ENCODE measurements at regions not wholly inside any gene's neighbourhood (a gene's known extent, or its start where the extent isn't known, plus 50 kb on each side); places are given as distances from the start of the nearest gene placed in this dataset.
"Not testable (repeated sequence)": the region's sequence is repeated elsewhere in the genome, so short reads cannot be mapped to it uniquely, and the experiment has no call there.

DNA sequence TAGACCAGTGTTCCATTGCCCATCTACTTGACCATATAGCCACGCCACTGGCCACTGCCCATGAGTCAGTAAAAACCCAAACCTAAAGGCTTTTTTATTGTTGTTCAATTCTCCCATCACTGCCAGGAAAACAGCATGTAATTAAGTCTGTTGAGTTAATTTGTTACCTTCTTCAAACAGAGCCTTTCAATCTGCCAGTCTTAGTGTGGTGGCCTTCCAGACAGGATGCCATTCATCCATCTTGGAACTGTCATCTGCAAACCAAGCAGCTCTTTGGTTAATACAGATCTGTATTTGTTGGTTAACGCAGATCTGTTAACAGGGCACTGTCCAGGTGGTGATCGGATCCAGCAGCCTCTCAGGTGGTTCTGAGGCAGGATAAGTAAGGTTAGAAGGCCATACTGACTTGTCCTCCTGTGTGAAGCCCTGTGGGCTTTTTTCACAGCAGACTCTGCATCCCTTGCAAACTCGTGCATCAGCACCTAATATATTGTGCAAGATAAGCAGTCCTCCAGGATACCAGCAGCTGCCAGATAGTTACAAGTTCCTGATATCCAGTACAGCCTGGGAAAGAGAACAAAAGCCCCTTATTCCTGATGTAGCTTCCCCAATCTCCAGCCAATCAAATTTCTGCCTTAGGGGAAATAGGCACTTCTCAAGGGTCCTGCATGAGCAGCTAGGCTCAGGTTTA is 59.1 kb upstream of the DHRS4 start:
- H3K36me3 ChIP-seq (ENCODE audit: control insufficient read depth, insufficient read depth, low read length), result no peaks in the 10 kb centered on the region
- TF ChIP-seq, protein P1, sequence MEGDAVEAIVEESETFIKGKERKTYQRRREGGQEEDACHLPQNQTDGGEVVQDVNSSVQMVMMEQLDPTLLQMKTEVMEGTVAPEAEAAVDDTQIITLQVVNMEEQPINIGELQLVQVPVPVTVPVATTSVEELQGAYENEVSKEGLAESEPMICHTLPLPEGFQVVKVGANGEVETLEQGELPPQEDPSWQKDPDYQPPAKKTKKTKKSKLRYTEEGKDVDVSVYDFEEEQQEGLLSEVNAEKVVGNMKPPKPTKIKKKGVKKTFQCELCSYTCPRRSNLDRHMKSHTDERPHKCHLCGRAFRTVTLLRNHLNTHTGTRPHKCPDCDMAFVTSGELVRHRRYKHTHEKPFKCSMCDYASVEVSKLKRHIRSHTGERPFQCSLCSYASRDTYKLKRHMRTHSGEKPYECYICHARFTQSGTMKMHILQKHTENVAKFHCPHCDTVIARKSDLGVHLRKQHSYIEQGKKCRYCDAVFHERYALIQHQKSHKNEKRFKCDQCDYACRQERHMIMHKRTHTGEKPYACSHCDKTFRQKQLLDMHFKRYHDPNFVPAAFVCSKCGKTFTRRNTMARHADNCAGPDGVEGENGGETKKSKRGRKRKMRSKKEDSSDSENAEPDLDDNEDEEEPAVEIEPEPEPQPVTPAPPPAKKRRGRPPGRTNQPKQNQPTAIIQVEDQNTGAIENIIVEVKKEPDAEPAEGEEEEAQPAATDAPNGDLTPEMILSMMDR (IDR thresholded peaks at IDR 0.05; ENCODE audit: insufficient read depth, low read length, poor library complexity, severe bottlenecking), result no peak
- H3K27me3 ChIP-seq (replicated peaks; ENCODE audit: control insufficient read depth, insufficient read depth, low read length), result no peaks in the 10 kb centered on the region
- no peak for DNase-seq (ENCODE audit: extremely low read depth, insufficient read length)
- H3K4me3 ChIP-seq (replicated peaks; ENCODE audit: low read depth, low read length), result no peak overlapping the region

DNA sequence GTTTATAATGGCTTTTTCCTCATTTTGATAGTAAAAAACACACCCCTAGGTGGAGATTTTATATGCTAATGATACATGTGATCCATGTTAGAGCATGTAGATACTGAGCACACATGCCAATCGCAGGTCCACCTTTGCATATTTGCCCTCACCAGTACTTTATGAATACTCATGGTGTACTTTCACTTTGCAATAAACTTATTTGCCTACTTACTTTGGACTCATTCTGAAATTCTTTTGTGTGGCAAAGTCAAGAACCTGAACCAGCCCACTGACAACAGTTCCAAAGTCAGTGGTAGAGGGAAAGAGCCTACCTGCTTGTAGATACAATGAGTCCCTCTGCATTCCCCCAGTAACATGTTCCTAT is 58.5 kb upstream of the DHRS4 start:
- Histone ChIP-seq H3K36me3 (ENCODE audit: control insufficient read depth, insufficient read depth, low read length) (no peaks in the 10 kb centered on the region), H3K4me3 (replicated peaks; ENCODE audit: low read depth, low read length) (no peak overlapping the region), H3K27me3 (replicated peaks; ENCODE audit: control insufficient read depth, insufficient read depth, low read length) (no peaks in the 10 kb centered on the region)
- DNase-seq (ENCODE audit: extremely low read depth, insufficient read length), result no peak
- TF ChIP-seq, protein P1 (IDR thresholded peaks at IDR 0.05; ENCODE audit: insufficient read depth, low read length, poor library complexity, severe bottlenecking), result no peak

- TF ChIP-seq, protein P1 (IDR thresholded peaks at IDR 0.05; ENCODE audit: insufficient read depth, low read length, poor library complexity, severe bottlenecking), result peak; percentile 16
- no peak overlapping the region for H3K4me3 ChIP-seq (replicated peaks; ENCODE audit: low read depth, low read length)
- DNase-seq (ENCODE audit: extremely low read depth, insufficient read length), result no peak
- no peaks in the 10 kb centered on the region for H3K27me3 ChIP-seq (replicated peaks; ENCODE audit: control insufficient read depth, insufficient read depth, low read length)
- H3K36me3 ChIP-seq (ENCODE audit: control insufficient read depth, insufficient read depth, low read length), result no peaks in the 10 kb centered on the region
Observed at GRCh38 chr14:23895480-23895879, 58.1 kb upstream of the DHRS4 start.

DNA sequence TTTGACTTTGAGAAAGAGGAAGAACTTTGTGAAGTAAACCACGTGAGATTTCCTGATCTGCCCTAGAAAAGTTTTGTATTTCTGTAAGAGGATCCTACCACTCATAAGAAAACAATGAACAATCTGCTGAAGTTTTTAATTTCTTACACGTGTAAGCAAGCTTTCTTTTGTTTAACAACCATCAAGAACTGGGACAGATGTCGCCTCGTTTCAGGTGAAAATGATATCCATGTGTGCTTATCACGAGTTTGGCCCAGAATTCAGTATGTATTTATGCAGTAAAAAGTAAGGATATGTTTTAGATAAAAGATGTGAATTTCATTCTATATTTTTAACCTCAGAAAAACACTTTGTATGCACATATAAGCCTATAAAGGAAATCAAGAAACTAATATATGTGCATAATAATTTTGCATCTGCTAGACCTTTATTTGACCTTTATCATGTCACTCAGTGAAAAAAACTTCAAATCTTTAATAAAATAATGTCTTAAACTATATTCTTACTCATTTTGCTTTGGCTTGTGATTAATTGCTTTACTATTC is 56.9 kb upstream of the DHRS4 start:
- H3K4me3 ChIP-seq (replicated peaks; ENCODE audit: low read depth, low read length), result no peak overlapping the region
- DNase-seq (ENCODE audit: extremely low read depth, insufficient read length), result no peak
- H3K27me3 ChIP-seq (replicated peaks; ENCODE audit: control insufficient read depth, insufficient read depth, low read length), result no peaks in the 10 kb centered on the region
- no peaks in the 10 kb centered on the region for H3K36me3 ChIP-seq (ENCODE audit: control insufficient read depth, insufficient read depth, low read length)
- TF ChIP-seq, protein P1 (IDR thresholded peaks at IDR 0.05; ENCODE audit: insufficient read depth, low read length, poor library complexity, severe bottlenecking), result no peak

- not testable (repeated sequence) for H3K4me3 ChIP-seq (replicated peaks; ENCODE audit: low read depth, low read length); H3K36me3 ChIP-seq (ENCODE audit: control insufficient read depth, insufficient read depth, low read length); H3K27me3 ChIP-seq (replicated peaks; ENCODE audit: control insufficient read depth, insufficient read depth, low read length); DNase-seq (ENCODE audit: extremely low read depth, insufficient read length)
Observed at GRCh38 chr14:23897291-23897690, 56.3 kb upstream of the DHRS4 start.

DNA sequence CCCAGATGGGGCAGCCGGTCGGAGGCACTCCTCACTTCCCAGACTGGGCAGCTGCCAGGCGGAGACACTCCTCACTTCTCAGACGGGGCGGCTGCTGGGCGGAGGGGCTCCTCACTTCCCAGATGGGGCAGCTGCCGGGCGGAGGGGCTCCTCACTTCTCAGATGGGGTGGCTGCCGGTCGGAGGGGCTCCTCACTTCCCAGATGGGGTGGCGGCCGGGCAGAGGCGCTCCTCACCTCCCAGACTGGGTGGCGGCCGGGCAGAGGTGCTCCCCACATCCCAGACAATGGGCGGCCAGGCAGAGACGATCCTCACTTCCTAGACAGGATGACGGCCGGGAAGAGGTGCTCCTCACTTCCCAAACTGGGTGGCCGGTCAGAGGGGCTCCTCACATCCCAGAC is 55.2 kb upstream of the DHRS4 start:
- H3K27me3 ChIP-seq (replicated peaks; ENCODE audit: control insufficient read depth, insufficient read depth, low read length); DNase-seq (ENCODE audit: extremely low read depth, insufficient read length); H3K4me3 ChIP-seq (replicated peaks; ENCODE audit: low read depth, low read length); H3K36me3 ChIP-seq (ENCODE audit: control insufficient read depth, insufficient read depth, low read length): not testable (repeated sequence)

DNA sequence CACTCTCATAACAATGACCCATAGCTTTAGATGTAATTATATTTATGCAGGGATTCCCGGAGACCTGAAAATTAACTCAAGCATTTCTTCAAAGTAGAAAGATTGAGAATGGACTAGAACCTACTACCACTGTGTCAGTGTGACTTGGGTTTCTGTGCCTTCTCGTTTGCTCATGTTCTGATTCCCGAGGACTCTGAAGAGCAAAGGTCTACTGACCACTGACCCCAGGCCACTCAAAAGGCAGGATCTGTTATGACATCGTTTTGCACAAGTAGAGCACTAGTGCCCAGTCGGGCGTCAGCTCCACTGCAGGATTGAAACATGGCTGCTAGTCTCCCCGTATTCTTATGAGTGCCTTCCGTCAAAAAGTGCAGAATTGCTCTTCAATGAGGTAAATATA is 53.8 kb upstream of the DHRS4 start:
- Histone ChIP-seq H3K36me3 (ENCODE audit: control insufficient read depth, insufficient read depth, low read length) (no peaks in the 10 kb centered on the region), H3K27me3 (replicated peaks; ENCODE audit: control insufficient read depth, insufficient read depth, low read length) (no peaks in the 10 kb centered on the region), H3K4me3 (replicated peaks; ENCODE audit: low read depth, low read length) (no peak overlapping the region)
- no peak for DNase-seq (ENCODE audit: extremely low read depth, insufficient read length)
- TF ChIP-seq, protein P1 (IDR thresholded peaks at IDR 0.05; ENCODE audit: insufficient read depth, low read length, poor library complexity, severe bottlenecking), result no peak
